T-helper 9 cell (primary cell): ENCODE measurements at regions not wholly inside any gene's neighbourhood (a gene's known extent, or its start where the extent isn't known, plus 50 kb on each side); places are given as distances from the start of the nearest gene placed in this dataset.
"Not testable (repeated sequence)": the region's sequence is repeated elsewhere in the genome, so short reads cannot be mapped to it uniquely, and the experiment has no call there.

Experiments
- DNase-seq: peaks from one replicate; pipeline ENCODE4 v3.0.0-alpha.2; 2020

GRCh38 chr22:23500508-23501260, 79.4 kb downstream of the IGLL1 start:
- DNase-seq: no peak

- DNase-seq: no peak
Observed at GRCh38 chr22:23499845-23500500, 80.1 kb downstream of the IGLL1 start.

- no peak for DNase-seq
Observed at GRCh38 chr22:23498811-23499798, 81.0 kb downstream of the IGLL1 start.

GRCh38 chr22:23497889-23498288, 82.2 kb downstream of the IGLL1 start:
- not testable (repeated sequence) for DNase-seq

- no peak for DNase-seq
Observed at GRCh38 chr22:23497016-23497885, 82.8 kb downstream of the IGLL1 start.

GRCh38 chr22:23496445-23496833, 83.7 kb downstream of the IGLL1 start:
- DNase-seq: no peak

GRCh38 chr22:23495614-23496444, 84.3 kb downstream of the IGLL1 start:
- DNase-seq: no peak

GRCh38 chr22:23494930-23495266, 85.2 kb downstream of the IGLL1 start:
- DNase-seq: no peak

- DNase-seq: no peak
Observed at GRCh38 chr22:23485490-23485889, 94.6 kb downstream of the IGLL1 start.

GRCh38 chr22:23484651-23485050, 95.4 kb downstream of the IGLL1 start:
- no peak for DNase-seq

GRCh38 chr22:23481369-23481768, 98.7 kb downstream of the IGLL1 start:
- no peak for DNase-seq

GRCh38 chr22:23478175-23478574, 101.9 kb downstream of the IGLL1 start:
- no peak for DNase-seq

GRCh38 chr22:23474531-23474930, 105.6 kb downstream of the IGLL1 start:
- DNase-seq: not testable (repeated sequence)

GRCh38 chr22:23473901-23474300, 106.2 kb downstream of the IGLL1 start:
- DNase-seq: no peak

- DNase-seq: not testable (repeated sequence)
Observed at GRCh38 chr22:23472376-23472775, 107.7 kb downstream of the IGLL1 start.

- DNase-seq: no peak
Observed at GRCh38 chr22:23471698-23472097, 108.4 kb downstream of the IGLL1 start.

GRCh38 chr22:23470811-23471389, 109.2 kb downstream of the IGLL1 start:
- no peak for DNase-seq

- DNase-seq: no peak
Observed at GRCh38 chr22:23467721-23468294, 112.3 kb downstream of the IGLL1 start.

GRCh38 chr22:23466351-23466750, 113.7 kb downstream of the IGLL1 start:
- DNase-seq: no peak

GRCh38 chr22:23464796-23465195, 115.3 kb downstream of the IGLL1 start:
- not testable (repeated sequence) for DNase-seq
